C4-2B (cell line): ENCODE measurements at regions not wholly inside any gene's neighbourhood (a gene's known extent, or its start where the extent isn't known, plus 50 kb on each side); places are given as distances from the start of the nearest gene placed in this dataset.

Experiments used
- CTCF ChIP-seq: fragments of 450-650 bp; conservative IDR thresholded peaks from 2 replicates; pipeline ENCODE4 v1.5.1; 2017; ENCODE audit warnings: mild to moderate bottlenecking
- ZFX ChIP-seq: fragments of 450-650 bp; IDR thresholded peaks from 2 replicates; pipeline ENCODE4 v1.6.1; 2017

DNA sequence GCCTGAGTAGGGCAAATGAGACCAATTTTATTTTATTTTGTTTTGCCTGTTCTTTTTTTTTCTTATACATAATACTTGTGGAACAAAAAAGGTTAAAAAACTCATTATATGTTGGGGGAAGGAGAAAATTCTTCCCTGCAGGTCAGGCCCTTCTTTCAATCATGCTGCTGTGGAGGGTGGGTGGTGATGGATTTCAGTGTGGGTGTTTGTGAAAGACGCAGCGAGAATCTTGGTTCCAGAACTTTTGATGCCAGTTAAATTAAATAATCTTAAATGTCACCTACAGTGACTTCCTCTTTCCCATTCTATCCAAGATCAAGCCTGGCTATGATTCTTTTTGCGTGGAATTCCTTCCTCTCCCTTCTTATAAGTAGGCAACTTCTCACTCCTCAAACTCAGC lies 595.8 kb upstream of the EEF2KMT start:
- TF ChIP-seq CTCF (no peak), ZFX (no peak)
